GM20000 (cell line): ENCODE measurements at regions not wholly inside any gene's neighbourhood (a gene's known extent, or its start where the extent isn't known, plus 50 kb on each side); places are given as distances from the start of the nearest gene placed in this dataset.
"Not testable (repeated sequence)": the region's sequence is repeated elsewhere in the genome, so short reads cannot be mapped to it uniquely, and the experiment has no call there.

Source experiments
- DNase-seq: peaks from one replicate; pipeline ENCODE4 v3.0.0; 2012; ENCODE audit warnings: low spot score
- TF ChIP-seq, protein P1 (sequence below): IDR thresholded peaks from 2 replicates; pipeline ENCODE4 v1.5.1; 2012; ENCODE audit warnings: mild to moderate bottlenecking, control low read depth; ENCODE audit errors: extremely low read depth, missing control alignments

DNA sequence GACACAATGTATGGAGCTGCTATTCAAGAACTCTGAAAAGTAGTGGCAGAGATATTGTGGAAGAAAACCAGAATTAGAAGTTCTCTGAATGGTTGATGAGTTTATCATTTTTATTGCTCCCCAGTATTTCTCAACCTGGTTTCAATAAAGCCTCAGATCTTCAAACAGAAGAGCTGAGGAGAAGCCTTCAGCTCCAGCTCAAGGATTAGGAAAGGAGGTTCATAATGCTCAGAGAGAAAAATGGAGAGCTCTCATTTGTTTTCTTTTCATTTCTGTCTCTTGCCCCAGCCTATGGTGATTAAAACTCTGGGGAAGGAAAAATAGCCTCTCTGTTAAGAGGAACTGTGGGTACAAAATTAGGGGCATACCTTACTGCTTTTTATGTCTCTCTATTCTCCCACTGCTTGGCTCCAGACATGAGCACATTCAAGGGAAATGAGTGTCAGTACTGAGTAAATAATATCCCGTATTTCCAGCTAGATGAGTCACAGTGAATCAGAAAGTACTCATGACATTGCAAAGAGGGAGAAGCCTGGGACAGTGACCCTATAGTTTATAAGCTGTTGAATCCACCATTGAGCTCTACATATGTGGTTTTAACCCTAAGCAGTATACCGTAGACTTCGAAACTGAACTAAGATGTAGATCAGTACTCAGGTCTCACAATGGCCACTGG lies 138.1 kb downstream of the EMB start:
- DNase-seq = no peak
- TF ChIP-seq, protein P1, sequence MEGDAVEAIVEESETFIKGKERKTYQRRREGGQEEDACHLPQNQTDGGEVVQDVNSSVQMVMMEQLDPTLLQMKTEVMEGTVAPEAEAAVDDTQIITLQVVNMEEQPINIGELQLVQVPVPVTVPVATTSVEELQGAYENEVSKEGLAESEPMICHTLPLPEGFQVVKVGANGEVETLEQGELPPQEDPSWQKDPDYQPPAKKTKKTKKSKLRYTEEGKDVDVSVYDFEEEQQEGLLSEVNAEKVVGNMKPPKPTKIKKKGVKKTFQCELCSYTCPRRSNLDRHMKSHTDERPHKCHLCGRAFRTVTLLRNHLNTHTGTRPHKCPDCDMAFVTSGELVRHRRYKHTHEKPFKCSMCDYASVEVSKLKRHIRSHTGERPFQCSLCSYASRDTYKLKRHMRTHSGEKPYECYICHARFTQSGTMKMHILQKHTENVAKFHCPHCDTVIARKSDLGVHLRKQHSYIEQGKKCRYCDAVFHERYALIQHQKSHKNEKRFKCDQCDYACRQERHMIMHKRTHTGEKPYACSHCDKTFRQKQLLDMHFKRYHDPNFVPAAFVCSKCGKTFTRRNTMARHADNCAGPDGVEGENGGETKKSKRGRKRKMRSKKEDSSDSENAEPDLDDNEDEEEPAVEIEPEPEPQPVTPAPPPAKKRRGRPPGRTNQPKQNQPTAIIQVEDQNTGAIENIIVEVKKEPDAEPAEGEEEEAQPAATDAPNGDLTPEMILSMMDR = no peak

DNA sequence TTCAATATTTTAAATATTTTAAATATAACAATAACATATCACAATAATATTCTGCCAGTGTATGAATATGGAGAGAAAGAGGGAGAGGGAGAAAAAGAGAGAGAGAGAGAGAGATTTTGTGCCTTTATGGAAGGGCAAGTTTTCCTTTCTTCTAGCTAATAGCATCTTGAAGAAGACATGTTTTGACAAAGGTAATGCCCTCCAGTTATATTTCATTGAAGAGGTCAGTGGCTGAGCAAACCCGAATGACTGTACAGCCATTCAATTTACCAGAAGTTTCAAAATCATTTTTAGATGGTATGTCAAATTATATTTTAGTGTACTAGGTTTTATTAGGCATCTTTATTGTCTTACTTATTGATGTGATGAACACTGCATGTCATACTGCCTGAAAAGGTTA lies 139.3 kb downstream of the EMB start:
- TF ChIP-seq, protein P1 = no peak

DNA sequence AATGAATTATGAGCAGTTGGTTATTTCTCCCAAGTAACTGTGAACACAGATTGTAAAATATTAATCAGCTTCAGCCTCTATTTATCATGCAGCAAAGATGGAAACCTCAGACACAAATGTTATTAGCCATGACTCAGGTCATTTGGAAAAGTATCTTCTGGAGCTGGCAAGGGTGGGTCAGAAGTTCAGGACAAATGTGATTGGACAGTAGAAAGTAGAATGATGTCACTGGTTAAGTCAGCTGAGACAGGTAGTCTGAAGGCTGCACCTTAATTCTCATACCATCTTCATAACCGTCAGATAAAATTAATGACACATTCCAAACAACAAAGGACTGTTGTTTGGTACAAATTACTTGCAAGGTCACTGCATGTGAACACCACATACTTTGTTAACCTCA lies 140.2 kb downstream of the EMB start:
- no peak for DNase-seq
- TF ChIP-seq, protein P1 = no peak

More for the DNA sequence above, 139.3 kb downstream of the EMB start:
- no peak for DNase-seq

DNA sequence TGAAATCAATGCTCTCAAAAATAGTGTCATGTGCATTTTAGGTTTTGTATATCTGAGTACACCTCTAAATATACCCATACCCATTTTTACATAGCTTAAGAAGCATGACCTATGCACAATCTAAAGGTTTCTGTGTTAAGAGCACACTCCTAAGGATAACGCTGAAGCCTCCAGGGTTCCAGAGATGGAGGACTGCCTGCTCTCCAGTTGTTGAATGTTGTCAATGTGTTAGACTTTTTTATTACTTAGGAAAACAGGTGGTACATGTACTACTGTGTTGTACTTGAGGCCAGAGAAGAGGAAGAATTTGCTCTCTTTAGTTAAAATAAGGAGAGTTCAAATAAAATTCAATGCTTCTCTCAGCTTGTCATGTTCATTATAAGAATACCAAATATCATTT lies 141.2 kb downstream of the EMB start:
- DNase-seq = no peak
- TF ChIP-seq, protein P1 = no peak

DNA sequence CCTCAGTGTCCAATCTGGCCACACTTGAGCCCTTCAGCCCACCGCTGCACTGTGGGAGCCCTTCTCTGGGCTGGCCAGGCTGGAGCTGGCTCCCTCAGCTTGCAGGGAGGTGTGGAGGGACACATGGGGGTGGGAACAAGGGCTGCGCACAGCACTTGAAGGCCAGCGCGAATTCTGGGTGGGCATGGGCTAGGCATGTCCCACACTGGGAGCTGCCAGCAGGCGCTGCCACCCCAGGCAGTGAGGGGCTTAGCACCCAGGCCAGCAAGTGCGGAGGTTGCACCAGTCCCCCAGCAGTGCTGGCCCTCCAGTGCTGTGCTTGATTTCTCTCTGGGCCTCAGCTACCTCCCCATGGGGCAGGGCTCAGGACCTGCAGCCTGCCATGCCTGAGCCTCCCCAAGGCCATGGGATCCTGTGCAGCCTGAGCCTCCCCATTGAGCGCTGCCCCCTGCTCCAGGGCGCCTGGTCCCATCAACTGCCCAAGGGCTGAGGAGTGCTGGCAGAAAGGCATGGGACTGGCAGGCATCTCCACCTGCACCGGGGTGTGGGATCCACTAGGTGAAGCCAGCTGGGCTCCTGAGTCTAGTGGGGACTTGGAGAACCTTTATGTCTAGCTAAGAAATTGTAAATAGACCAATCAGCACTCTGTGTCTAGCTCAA lies 148.2 kb downstream of the EMB start:
- DNase-seq = no peak
- TF ChIP-seq, protein P1 = no peak

DNA sequence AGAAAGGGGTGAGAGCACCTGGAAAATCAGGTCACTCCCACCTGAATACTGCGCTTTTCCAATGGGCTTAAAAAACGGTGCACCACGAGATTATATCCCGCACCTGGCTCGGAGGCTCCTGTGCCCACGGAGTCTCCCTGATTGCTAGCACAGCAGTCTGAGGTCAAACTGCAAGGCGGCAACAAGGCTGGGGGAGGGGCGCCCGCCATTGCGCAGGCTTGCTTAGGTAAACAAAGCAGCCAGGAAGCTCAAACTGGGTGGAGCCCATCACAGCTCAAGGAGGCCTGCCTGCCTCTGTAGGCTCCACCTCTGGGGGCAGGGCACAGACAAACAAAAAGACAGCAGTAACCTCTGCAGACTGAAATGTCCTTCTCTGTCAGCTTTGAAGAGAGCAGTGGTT lies 160.6 kb downstream of the EMB start:
- not testable (repeated sequence) for DNase-seq
